GM10266 (cell line): ENCODE measurements at regions not wholly inside any gene's neighbourhood (a gene's known extent, or its start where the extent isn't known, plus 50 kb on each side); places are given as distances from the start of the nearest gene placed in this dataset.

Experiments used
- DNase-seq: peaks from one replicate; pipeline ENCODE4 v3.0.0; 2012; ENCODE audit errors: extremely low spot score
- TF ChIP-seq, protein P1 (sequence below): IDR thresholded peaks from 2 replicates; pipeline ENCODE4 v1.5.1; 2012; ENCODE audit warnings: mild to moderate bottlenecking, low read depth; ENCODE audit not compliant: control insufficient read depth, insufficient read depth; ENCODE audit errors: missing control alignments

DNA sequence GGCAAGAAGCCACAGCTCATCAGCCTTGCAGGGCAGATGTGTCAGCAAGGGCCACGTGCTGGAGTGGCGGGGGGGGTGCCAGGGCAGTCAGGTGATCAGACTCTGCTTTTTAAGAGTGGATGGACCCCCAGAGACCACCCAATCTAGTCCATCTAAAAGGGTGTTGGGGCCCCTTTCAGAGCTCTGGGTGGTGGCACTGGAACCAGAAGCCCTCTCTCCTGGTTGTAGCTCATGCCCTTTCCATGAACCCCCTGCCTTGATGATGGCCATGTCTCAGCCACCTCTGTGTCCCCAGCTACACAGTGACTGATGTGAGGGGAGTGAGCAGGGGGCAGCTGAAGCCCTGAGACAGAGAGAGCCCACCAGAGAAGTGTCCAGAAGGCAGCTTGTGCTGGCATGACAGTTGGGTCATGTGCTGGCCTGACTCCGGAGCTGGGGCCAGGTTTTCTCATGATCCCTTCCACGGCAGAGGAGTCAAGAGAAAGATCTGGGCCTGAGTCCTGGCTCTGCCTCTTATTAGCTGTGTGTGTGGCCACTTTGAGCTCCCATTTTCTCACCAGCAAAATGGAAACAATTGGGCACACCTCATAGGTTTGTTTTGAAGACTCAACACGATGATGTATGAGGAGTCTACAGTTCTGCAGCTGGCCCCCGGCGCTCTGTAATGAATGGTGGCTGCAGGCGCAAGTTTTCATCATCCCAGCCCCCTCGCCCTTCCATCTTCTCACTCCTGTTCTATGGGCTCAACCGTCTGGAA lies 195.7 kb downstream of the ZFP36L2 start:
- TF ChIP-seq, protein P1, sequence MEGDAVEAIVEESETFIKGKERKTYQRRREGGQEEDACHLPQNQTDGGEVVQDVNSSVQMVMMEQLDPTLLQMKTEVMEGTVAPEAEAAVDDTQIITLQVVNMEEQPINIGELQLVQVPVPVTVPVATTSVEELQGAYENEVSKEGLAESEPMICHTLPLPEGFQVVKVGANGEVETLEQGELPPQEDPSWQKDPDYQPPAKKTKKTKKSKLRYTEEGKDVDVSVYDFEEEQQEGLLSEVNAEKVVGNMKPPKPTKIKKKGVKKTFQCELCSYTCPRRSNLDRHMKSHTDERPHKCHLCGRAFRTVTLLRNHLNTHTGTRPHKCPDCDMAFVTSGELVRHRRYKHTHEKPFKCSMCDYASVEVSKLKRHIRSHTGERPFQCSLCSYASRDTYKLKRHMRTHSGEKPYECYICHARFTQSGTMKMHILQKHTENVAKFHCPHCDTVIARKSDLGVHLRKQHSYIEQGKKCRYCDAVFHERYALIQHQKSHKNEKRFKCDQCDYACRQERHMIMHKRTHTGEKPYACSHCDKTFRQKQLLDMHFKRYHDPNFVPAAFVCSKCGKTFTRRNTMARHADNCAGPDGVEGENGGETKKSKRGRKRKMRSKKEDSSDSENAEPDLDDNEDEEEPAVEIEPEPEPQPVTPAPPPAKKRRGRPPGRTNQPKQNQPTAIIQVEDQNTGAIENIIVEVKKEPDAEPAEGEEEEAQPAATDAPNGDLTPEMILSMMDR = no peak
- DNase-seq = no peak

DNA sequence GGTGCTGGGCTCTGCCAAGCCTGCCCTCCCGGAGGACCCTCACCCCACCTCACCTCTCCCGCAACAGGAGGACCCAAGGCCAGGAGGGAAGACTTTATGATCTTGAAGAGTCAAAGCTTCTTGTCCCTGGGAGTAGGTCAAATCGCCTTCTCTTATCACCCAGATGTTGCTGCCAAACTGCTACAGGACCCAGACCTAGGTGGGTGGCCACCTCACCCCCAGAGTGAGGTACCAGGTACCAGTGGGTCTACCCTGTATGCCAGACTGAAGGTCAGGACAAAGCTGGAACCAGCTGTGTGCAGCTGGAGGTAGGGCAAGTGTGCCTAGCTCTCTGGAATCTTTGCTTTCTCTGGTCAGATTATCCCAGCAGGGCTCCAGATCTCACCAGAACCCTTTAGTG lies 197.2 kb downstream of the ZFP36L2 start:
- DNase-seq = no peak
- TF ChIP-seq, protein P1 = no peak

DNA sequence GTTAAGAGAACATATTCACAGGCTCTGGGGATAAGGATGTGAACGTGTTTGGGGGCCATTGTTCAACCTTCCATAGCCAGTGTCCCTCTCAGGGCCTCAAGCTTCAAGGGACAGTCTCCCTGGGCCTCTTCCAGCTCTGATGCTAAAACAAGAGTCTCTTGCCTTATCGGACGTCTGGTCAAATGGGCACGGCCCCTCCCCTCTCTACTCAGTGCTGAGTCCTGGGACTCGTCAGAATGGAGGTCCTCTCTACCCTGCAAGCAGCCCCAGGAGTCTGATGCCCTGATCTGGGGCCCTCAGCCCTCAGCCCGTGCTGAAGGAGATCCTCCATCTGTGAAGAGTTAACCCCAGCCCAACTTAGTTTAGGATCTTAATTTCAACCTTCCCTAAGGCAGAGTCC lies 198.2 kb downstream of the ZFP36L2 start:
- TF ChIP-seq, protein P1 = no peak
- no peak for DNase-seq

DNA sequence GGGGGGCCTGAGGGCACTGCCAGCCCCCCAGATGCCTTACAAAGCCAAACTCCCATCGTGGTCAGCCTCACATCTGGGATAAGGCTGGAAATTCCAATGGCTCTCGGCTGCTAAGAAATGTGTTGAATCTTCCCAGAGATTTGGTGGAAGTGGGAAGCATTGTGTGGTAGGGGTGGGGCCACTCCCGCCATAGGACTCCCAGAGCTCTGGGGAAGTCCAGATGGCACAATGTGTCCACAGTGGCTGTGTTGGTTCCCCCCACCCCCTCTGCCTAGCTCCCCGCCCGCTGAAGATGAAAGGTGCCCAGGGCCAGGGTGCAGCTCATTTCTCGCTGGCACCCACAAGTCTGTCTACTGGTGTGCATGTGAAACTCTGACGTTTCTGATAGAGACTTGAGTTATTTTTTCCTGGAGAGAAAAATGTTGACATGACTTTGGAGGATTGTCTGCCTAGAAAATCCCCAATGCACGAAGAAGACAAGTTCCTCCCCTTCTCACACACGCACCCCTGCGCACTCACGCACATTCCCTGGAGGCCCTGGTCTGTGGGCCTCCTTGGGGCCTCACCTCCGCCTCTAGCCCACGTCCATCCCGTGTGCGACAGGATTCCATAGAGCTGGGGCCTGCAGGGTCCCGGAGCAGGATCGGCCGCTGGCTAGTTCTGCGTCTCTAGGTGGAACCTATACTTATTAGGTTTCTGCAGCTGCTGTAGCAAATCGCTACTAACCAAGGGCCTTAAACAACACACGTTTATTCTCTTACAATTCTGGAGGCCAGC lies 199.1 kb downstream of the ZFP36L2 start:
- DNase-seq = no peak
- TF ChIP-seq, protein P1 = no peak

DNA sequence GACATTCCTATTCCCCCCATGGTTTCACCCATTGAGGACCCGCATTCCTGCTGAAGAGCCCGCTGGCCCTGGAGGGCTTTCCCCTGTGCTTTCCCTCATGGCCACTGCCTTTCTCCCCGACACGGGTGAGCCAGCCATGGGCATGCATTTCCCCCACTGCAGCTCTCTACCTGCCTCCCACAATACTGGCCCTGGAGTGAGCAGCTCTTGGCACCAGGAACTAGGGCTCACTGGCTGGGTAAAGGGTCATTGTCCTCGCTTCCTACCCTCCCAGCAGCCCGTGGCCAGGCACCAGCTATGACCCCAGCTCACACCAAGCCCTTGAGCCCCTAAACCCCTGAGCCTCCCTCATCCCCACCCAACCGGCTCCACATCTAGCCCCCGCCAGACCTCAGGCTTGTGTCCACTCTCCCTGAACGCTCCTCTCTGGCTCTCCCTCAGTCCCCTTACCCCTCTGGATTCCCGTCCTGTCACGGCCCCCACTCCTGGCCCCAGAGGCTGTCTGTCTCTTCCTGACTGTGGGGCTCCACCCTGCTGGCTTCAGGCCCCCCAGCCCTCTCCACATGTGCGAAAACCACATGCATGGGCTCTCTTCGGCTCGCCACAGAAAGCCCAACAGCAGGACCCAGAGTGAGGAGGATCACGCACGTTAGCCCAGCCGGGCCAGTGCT lies 199.8 kb downstream of the ZFP36L2 start:
- TF ChIP-seq, protein P1 = no peak
- DNase-seq = no peak

DNA sequence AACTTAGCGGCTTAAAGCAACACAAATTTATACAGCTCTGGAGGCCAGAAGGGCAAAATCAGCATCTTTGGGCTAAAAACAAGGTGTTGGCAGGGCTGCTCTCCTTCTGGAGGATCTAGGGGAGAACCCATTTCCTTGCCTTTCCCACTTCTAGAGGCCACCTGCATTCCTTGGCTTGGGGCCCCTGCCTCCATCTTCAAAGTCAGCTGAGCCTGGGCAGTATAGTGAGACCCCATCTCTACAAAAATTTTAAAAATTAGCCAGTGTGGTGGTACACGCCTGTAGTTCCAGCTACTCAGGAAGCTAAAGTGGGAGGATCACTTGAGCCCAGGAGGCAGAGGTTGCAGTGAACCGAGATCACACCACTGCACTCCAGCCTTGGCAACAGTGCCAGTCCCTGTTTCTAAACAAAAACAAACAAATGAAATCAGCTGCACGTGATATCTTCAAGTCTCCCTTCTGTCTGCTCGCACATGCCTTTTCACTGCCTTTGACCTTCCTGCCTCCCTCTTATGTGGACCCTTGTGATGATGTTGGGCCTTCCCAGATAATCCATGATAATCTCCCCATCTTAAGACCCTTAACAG lies 200.6 kb downstream of the ZFP36L2 start:
- TF ChIP-seq, protein P1 = no peak

More for the DNA sequence above, 200.6 kb downstream of the ZFP36L2 start:
- DNase-seq = no peak
